Effector memory CD8-positive, alpha-beta T cell (primary cell): ENCODE measurements at regions not wholly inside any gene's neighbourhood (a gene's known extent, or its start where the extent isn't known, plus 50 kb on each side); places are given as distances from the start of the nearest gene placed in this dataset.

Experiments
- ATAC-seq: fragments of 150-1000 bp; cut with Tn5 transposase; replicated peaks from 2 replicates; pipeline ENCODE4 v1.10.0; 2021; ENCODE audit warnings: mild to moderate bottlenecking, moderate library complexity
- DNase-seq, 3 experiments: peaks; one replicate each; pipeline ENCODE4 v3.0.0; 2021
- H3K27ac Mint-ChIP-seq, 2 donors: one replicate each; pipeline ENCODE4 v1.8.0; 2022; ENCODE audit warnings: mild to moderate bottlenecking in 2 of 2, mixed read lengths in 2 of 2, moderate library complexity in 2 of 2
- H3K27me3 Mint-ChIP-seq, 2 donors: one replicate each; pipeline ENCODE4 v1.8.0; 2022; ENCODE audit warnings: mixed read lengths in 2 of 2
- H3K36me3 Mint-ChIP-seq: one replicate; pipeline ENCODE4 v1.8.0; 2022; ENCODE audit warnings: mild to moderate bottlenecking, moderate library complexity, mixed read lengths; ENCODE audit not compliant: insufficient read depth
- H3K4me1 Mint-ChIP-seq, 2 donors: one replicate each; pipeline ENCODE4 v1.8.0; 2022; ENCODE audit warnings: low read depth in 2 of 2, mixed read lengths in 2 of 2
- H3K4me3 Mint-ChIP-seq, 2 donors: one replicate each; pipeline ENCODE4 v1.8.0; 2022; ENCODE audit warnings: mild to moderate bottlenecking in 2 of 2, mixed read lengths in 2 of 2, moderate library complexity in 2 of 2
- H3K9me3 Mint-ChIP-seq, 2 donors: one replicate each; pipeline ENCODE4 v1.8.0; 2022; ENCODE audit warnings: mixed read lengths in 2 of 2

GRCh38 chr3:156620901-156621300, 53.5 kb upstream of the TIPARP start:
- DNase-seq (no peak), ATAC-seq (no peak)
- no peaks in the 10 kb centered on the region for H3K36me3 Mint-ChIP-seq
- no peaks in the 10 kb centered on the region for H3K4me1 Mint-ChIP-seq
- H3K27ac Mint-ChIP-seq: no peak overlapping the region
- no peak overlapping the region for H3K4me3 Mint-ChIP-seq
- no peaks in the 10 kb centered on the region for H3K9me3 Mint-ChIP-seq
- peaks cover 13 to 28% of the 10 kb centered on the region in 2 donors for H3K27me3 Mint-ChIP-seq

GRCh38 chr3:156620260-156620659, 54.1 kb upstream of the TIPARP start:
- DNase-seq: no peak
- no peak overlapping the region for H3K27ac Mint-ChIP-seq

GRCh38 chr3:156619376-156619775, 55.0 kb upstream of the TIPARP start:
- no peaks in the 10 kb centered on the region for H3K4me1 Mint-ChIP-seq
- DNase-seq: no peak
- H3K9me3 Mint-ChIP-seq: no peaks in the 10 kb centered on the region
- H3K4me3 Mint-ChIP-seq: no peak overlapping the region
- H3K27ac Mint-ChIP-seq: no peak overlapping the region
- peaks cover 13 to 25% of the 10 kb centered on the region in 2 donors for H3K27me3 Mint-ChIP-seq
- no peak for ATAC-seq
- H3K36me3 Mint-ChIP-seq: no peaks in the 10 kb centered on the region

More at GRCh38 chr3:156620260-156620659, 54.1 kb upstream of the TIPARP start:
- Mint-ChIP-seq H3K9me3 (no peaks in the 10 kb centered on the region), H3K36me3 (no peaks in the 10 kb centered on the region), H3K27me3 (peaks cover 13 to 28% of the 10 kb centered on the region in 2 donors), H3K4me1 (no peaks in the 10 kb centered on the region), H3K4me3 (no peak overlapping the region)
- no peak for ATAC-seq

- H3K36me3 Mint-ChIP-seq: no peaks in the 10 kb centered on the region
- no peak for ATAC-seq
- peaks cover 13% of the 10 kb centered on the region in 2 donors for H3K27me3 Mint-ChIP-seq
- H3K4me1 Mint-ChIP-seq: no peaks in the 10 kb centered on the region
- no peak overlapping the region for H3K4me3 Mint-ChIP-seq
- no peak overlapping the region for H3K27ac Mint-ChIP-seq
- H3K9me3 Mint-ChIP-seq: no peaks in the 10 kb centered on the region
- DNase-seq: no peak
These were observed 56.6 kb upstream of the TIPARP start for GRCh38 chr3:156617781-156618180.

GRCh38 chr3:156617145-156617544, 57.2 kb upstream of the TIPARP start:
- H3K9me3 Mint-ChIP-seq: no peaks in the 10 kb centered on the region
- H3K4me3 Mint-ChIP-seq: no peak overlapping the region
- no peaks in the 10 kb centered on the region for H3K36me3 Mint-ChIP-seq
- DNase-seq: no peak
- H3K27ac Mint-ChIP-seq: no peak overlapping the region
- H3K27me3 Mint-ChIP-seq: peaks cover 13% of the 10 kb centered on the region in 2 donors
- H3K4me1 Mint-ChIP-seq: no peaks in the 10 kb centered on the region
- ATAC-seq: no peak

GRCh38 chr3:156615592-156616173, 58.7 kb upstream of the TIPARP start:
- H3K9me3 Mint-ChIP-seq: no peaks in the 10 kb centered on the region
- ATAC-seq (no peak), DNase-seq (no peak)
- peaks cover 6% of the 10 kb centered on the region in 2 donors for H3K27me3 Mint-ChIP-seq
- H3K36me3 Mint-ChIP-seq: no peaks in the 10 kb centered on the region
- no peaks in the 10 kb centered on the region for H3K4me1 Mint-ChIP-seq
- H3K27ac Mint-ChIP-seq: no peak overlapping the region
- no peak overlapping the region for H3K4me3 Mint-ChIP-seq

GRCh38 chr3:156614642-156615511, 59.5 kb upstream of the TIPARP start:
- ATAC-seq (no peak), DNase-seq (no peak)
- H3K4me3 Mint-ChIP-seq: no peak overlapping the region
- no peaks in the 10 kb centered on the region for H3K36me3 Mint-ChIP-seq
- no peaks in the 10 kb centered on the region for H3K4me1 Mint-ChIP-seq
- no peaks in the 10 kb centered on the region for H3K9me3 Mint-ChIP-seq
- no peak overlapping the region for H3K27ac Mint-ChIP-seq
- H3K27me3 Mint-ChIP-seq: no peaks in the 10 kb centered on the region

- Mint-ChIP-seq H3K27me3 (peaks cover 0 to 3% of the 10 kb centered on the region in 2 donors), H3K4me3 (no peak overlapping the region), H3K4me1 (no peaks in the 10 kb centered on the region), H3K36me3 (no peaks in the 10 kb centered on the region), H3K27ac (no peak overlapping the region), H3K9me3 (no peaks in the 10 kb centered on the region)
- ATAC-seq (no peak), DNase-seq (no peak)
These were observed 58.0 kb upstream of the SSR3 start for GRCh38 chr3:156612903-156613302.

GRCh38 chr3:156611870-156612494, 57.1 kb upstream of the SSR3 start:
- Mint-ChIP-seq H3K27ac (no peak overlapping the region), H3K27me3 (peaks cover 0 to 10% of the 10 kb centered on the region in 2 donors), H3K4me1 (peaks cover 0 to under 1% of the 10 kb centered on the region in 2 donors), H3K36me3 (no peaks in the 10 kb centered on the region), H3K9me3 (no peaks in the 10 kb centered on the region), H3K4me3 (no peak overlapping the region)
- DNase-seq (no peak), ATAC-seq (no peak)

GRCh38 chr3:156610154-156610553, 55.2 kb upstream of the SSR3 start:
- Mint-ChIP-seq H3K9me3 (no peaks in the 10 kb centered on the region), H3K36me3 (no peaks in the 10 kb centered on the region), H3K27ac (no peak overlapping the region), H3K4me3 (no peak overlapping the region), H3K27me3 (peaks cover 8 to 21% of the 10 kb centered on the region in 2 donors), H3K4me1 (peaks cover 4 to 8% of the 10 kb centered on the region in 2 donors)
- ATAC-seq (no peak), DNase-seq (no peak)

- DNase-seq (no peak), ATAC-seq (no peak)
- no peaks in the 10 kb centered on the region for H3K36me3 Mint-ChIP-seq
- H3K27me3 Mint-ChIP-seq: peaks cover 8 to 27% of the 10 kb centered on the region in 2 donors
- H3K4me1 Mint-ChIP-seq: peaks cover 4 to 8% of the 10 kb centered on the region in 2 donors
- H3K4me3 Mint-ChIP-seq: no peak overlapping the region
- no peak overlapping the region for H3K27ac Mint-ChIP-seq
- H3K9me3 Mint-ChIP-seq: no peaks in the 10 kb centered on the region
These were observed 54.6 kb upstream of the SSR3 start for GRCh38 chr3:156609546-156609945.

GRCh38 chr3:156608601-156609514, 53.9 kb upstream of the SSR3 start:
- no peak for ATAC-seq
- peaks cover 8 to 27% of the 10 kb centered on the region in 2 donors for H3K27me3 Mint-ChIP-seq
- DNase-seq: no peak
- H3K36me3 Mint-ChIP-seq: no peaks in the 10 kb centered on the region
- peaks cover 4 to 8% of the 10 kb centered on the region in 2 donors for H3K4me1 Mint-ChIP-seq
- no peak overlapping the region for H3K27ac Mint-ChIP-seq
- H3K9me3 Mint-ChIP-seq: no peaks in the 10 kb centered on the region
- H3K4me3 Mint-ChIP-seq: no peak overlapping the region

GRCh38 chr3:156606729-156607128, 51.8 kb upstream of the SSR3 start:
- peak; percentile 72 for ATAC-seq
- Mint-ChIP-seq H3K4me3 (peak overlapping the region; percentile 61 to 84), H3K36me3 (no peaks in the 10 kb centered on the region), H3K4me1 (peaks cover 4 to 8% of the 10 kb centered on the region in 2 donors), H3K27ac (no peak overlapping the region), H3K9me3 (no peaks in the 10 kb centered on the region), H3K27me3 (peaks cover 8 to 27% of the 10 kb centered on the region in 2 donors)
- DNase-seq: no peak
